Upper lobe of left lung (tissue), 6 donors: ENCODE measurements at regions not wholly inside any gene's neighbourhood (a gene's known extent, or its start where the extent isn't known, plus 50 kb on each side); places are given as distances from the start of the nearest gene placed in this dataset.

ENCODE experiments used
- ATAC-seq, 2 donors: fragments of 200-7000 bp; cut with Tn5 transposase; one replicate each; pipeline ENCODE4 v1.9.1; 2022; ENCODE audit warnings: mild to moderate bottlenecking in 2 of 2, moderate library complexity in 2 of 2; ENCODE audit not compliant: low FRiP score in 2 of 2
- DNase-seq, 2 donors: peaks; one replicate each; pipeline ENCODE4 v3.0.0-alpha.2; 2019 to 2020
- H3K27ac ChIP-seq, 4 donors: fragments of 200-600 bp; sonication (generic); one replicate each; pipeline ENCODE4 v1.5.1; 2016 to 2019
- H3K27me3 ChIP-seq, 4 donors: fragments of 200-600 bp; sonication (generic); one replicate each; pipeline ENCODE4 v1.5.1; 2017 to 2019
- H3K36me3 ChIP-seq, 4 donors: fragments of 200-600 bp; sonication (generic); one replicate each; pipeline ENCODE4 v1.5.1; 2016 to 2019
- H3K4me1 ChIP-seq, 4 donors: fragments of 200-600 bp; sonication (generic); one replicate each; pipeline ENCODE4 v1.5.1; 2018 to 2019
- H3K4me3 ChIP-seq, 4 donors: fragments of 200-600 bp; sonication (generic); one replicate each; pipeline ENCODE4 v1.5.1; 2017 to 2019; ENCODE audit warnings: mild to moderate bottlenecking in 2 of 4, moderate library complexity in 1 of 4
- H3K9me3 ChIP-seq, 4 donors: fragments of 200-600 bp; sonication (generic); one replicate each; pipeline ENCODE4 v1.5.1; 2018 to 2019
- CTCF ChIP-seq, 6 experiments: fragments of 450-650 bp in 4 of 6; fragments of 200-600 bp in 2 of 6; sonication (generic) in 2 of 6; IDR thresholded peaks; one replicate each; pipeline ENCODE4 v1.5.1; 2016 to 2019; ENCODE audit warnings: antibody characterized with exemption in 6 of 6
- EP300 ChIP-seq, 4 donors: sonication (generic); formaldehyde crosslinking; IDR thresholded peaks; one replicate each; pipeline ENCODE4 v1.5.1; 2017; ENCODE audit warnings: antibody characterized with exemption in 4 of 4, control low read depth in 2 of 4
- POLR2A ChIP-seq, 4 donors: fragments of 450-650 bp; IDR thresholded peaks; one replicate each; pipeline ENCODE4 v1.5.1; 2016 to 2017; ENCODE audit warnings: antibody characterized with exemption in 4 of 4, mild to moderate bottlenecking in 2 of 4
- POLR2AphosphoS5 ChIP-seq, 2 donors: sonication (generic); formaldehyde crosslinking; IDR thresholded peaks; one replicate each; pipeline ENCODE4 v1.5.1; 2017; ENCODE audit warnings: antibody characterized with exemption in 2 of 2
- WGBS, 2 donors: methylation state at CpG; one replicate each; pipeline ENCODE4 v1.1.5; 2017 to 2018; 5-methylcytosine and 5-hydroxymethylcytosine counted together
- donor health status: DM: no; HTN: no; CAD: no; lungs with moderate emphysema.
- donor health status: DM: no; HTN: yes; CAD: no; lungs with severe emphysema.

DNA sequence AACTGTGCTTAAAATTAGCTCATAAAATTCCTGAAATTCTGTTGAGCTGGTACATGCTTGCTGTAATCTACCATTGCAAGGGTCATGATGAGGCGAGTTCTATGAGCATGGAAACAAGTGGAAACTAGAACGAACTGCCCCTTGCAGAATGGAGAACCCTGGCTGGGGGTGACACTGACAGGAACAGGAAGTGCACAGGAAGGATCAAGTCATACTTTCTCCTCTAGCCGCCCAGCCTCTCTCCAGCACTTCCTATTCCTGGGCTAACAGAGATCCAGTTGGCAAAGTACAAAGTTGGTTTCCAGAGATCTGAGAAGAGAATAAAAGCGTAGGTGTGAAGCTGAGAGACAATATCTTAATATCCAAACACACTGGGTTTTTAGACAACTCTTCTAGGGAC, 414.2 kb upstream of the PODXL start:
- no peak for TF ChIP-seq POLR2A (IDR thresholded peaks at IDR 0.05)
- no peak for TF ChIP-seq POLR2AphosphoS5 (IDR thresholded peaks at IDR 0.05)
- no peak for TF ChIP-seq CTCF (IDR thresholded peaks at IDR 0.05)
- no peak for TF ChIP-seq EP300 (IDR thresholded peaks at IDR 0.05)
- Histone ChIP-seq H3K27me3 (no peaks in the 10 kb centered on the region), H3K27ac (no peak overlapping the region), H3K4me1 (no peaks in the 10 kb centered on the region), H3K36me3 (no peaks in the 10 kb centered on the region), H3K9me3 (no peaks in the 10 kb centered on the region), H3K4me3 (no peak overlapping the region)
- WGBS, 2 donors, result 54 to 62% methylated on average over 4 of the region's 4 CpGs
- DNase-seq (no peak), ATAC-seq (no peak)

- WGBS, 2 donors, result 91 to 92% methylated on average over 4 of the region's 4 CpGs
- TF ChIP-seq POLR2AphosphoS5 (IDR thresholded peaks at IDR 0.05), result no peak
- no peak for TF ChIP-seq POLR2A (IDR thresholded peaks at IDR 0.05)
- TF ChIP-seq EP300 (IDR thresholded peaks at IDR 0.05), result no peak
- no peak for TF ChIP-seq CTCF (IDR thresholded peaks at IDR 0.05)
These were observed 413.1 kb upstream of the PODXL start for GRCh38 chr7:131969560-131969959.

DNA sequence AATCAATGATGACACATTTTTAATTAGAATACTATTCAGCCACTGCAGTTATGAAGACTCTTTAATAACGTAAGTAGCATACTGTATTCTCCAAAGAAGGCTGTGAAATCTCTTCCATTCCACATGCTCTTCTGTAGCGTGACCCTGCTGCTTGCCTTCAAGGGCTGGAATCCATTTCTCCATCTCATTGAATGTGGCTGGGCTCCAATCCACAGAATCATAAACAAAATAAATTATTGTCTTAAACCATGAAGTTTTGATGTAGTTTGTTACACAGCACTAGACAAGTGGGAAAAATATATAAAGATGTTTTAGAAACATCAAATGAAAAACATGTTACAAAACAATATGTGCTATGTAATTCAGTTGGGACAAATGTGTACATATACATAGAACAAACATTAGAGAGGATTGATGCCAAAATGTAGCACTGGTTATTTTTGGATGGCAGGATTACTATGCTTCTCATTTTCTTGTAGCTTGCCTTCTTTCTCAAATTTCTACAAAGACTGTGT, 410.8 kb upstream of the PODXL start:
- TF ChIP-seq CTCF (IDR thresholded peaks at IDR 0.05) (no peak), POLR2A (IDR thresholded peaks at IDR 0.05) (no peak), POLR2AphosphoS5 (IDR thresholded peaks at IDR 0.05) (no peak), EP300 (IDR thresholded peaks at IDR 0.05) (no peak)
- Histone ChIP-seq H3K4me3 (no peak overlapping the region), H3K27ac (no peak overlapping the region), H3K4me1 (no peaks in the 10 kb centered on the region), H3K27me3 (no peaks in the 10 kb centered on the region), H3K36me3 (no peaks in the 10 kb centered on the region), H3K9me3 (no peaks in the 10 kb centered on the region)
- WGBS, 2 donors, result 62 to 75% methylated on average over 2 of the region's 2 CpGs
- DNase-seq, result no peak
- no peak for ATAC-seq

More at GRCh38 chr7:131969560-131969959, 413.1 kb upstream of the PODXL start:
- no peak overlapping the region for H3K27ac ChIP-seq
- H3K4me1 ChIP-seq, result no peaks in the 10 kb centered on the region
- H3K4me3 ChIP-seq, result no peak overlapping the region
- DNase-seq, result no peak
- H3K27me3 ChIP-seq, result no peaks in the 10 kb centered on the region
- ATAC-seq, result no peak
- no peaks in the 10 kb centered on the region for H3K9me3 ChIP-seq
- H3K36me3 ChIP-seq, result no peaks in the 10 kb centered on the region

GRCh38 chr7:131964203-131964602, 407.8 kb upstream of the PODXL start:
- no peak for ATAC-seq

More at GRCh38 chr7:131964203-131964602, 407.8 kb upstream of the PODXL start:
- Histone ChIP-seq H3K9me3 (no peaks in the 10 kb centered on the region), H3K36me3 (no peaks in the 10 kb centered on the region), H3K27me3 (no peaks in the 10 kb centered on the region), H3K4me1 (no peaks in the 10 kb centered on the region), H3K4me3 (no peak overlapping the region), H3K27ac (no peak overlapping the region)
- no peak for DNase-seq
- no peak for TF ChIP-seq CTCF (IDR thresholded peaks at IDR 0.05)
- no peak for TF ChIP-seq POLR2AphosphoS5 (IDR thresholded peaks at IDR 0.05)
- no peak for TF ChIP-seq EP300 (IDR thresholded peaks at IDR 0.05)
- no peak for TF ChIP-seq POLR2A (IDR thresholded peaks at IDR 0.05)
- 93 to 95% methylated on average over 7 of the region's 7 CpGs for WGBS, 2 donors
